Osteoblast (primary cell): ENCODE measurements at regions not wholly inside any gene's neighbourhood (a gene's known extent, or its start where the extent isn't known, plus 50 kb on each side); places are given as distances from the start of the nearest gene placed in this dataset.

Experiments
- DNase-seq: peaks from one replicate; pipeline ENCODE4 v3.0.0; 2011; ENCODE audit warnings: low spot score, mixed read lengths; ENCODE audit not compliant: insufficient read length; ENCODE audit errors: missing footprints
- H2AFZ ChIP-seq: 2 replicates; pipeline ENCODE4 v1.6.0; 2011; ENCODE audit warnings: mild to moderate bottlenecking, low read length
- H3K27ac ChIP-seq: 2 replicates; pipeline ENCODE4 v1.5.1; 2011; ENCODE audit warnings: mild to moderate bottlenecking, low read depth, low read length, moderate library complexity
- H3K27me3 ChIP-seq: 2 replicates; pipeline ENCODE4 v1.6.0; 2012; ENCODE audit warnings: mild to moderate bottlenecking, control low read depth, inconsistent platforms, low read length, moderate library complexity; ENCODE audit not compliant: insufficient read depth
- H3K36me3 ChIP-seq: 2 replicates; pipeline ENCODE4 v1.5.1; 2011; ENCODE audit warnings: mild to moderate bottlenecking, low read length, control low read depth, moderate library complexity; ENCODE audit not compliant: insufficient read depth
- H3K4me1 ChIP-seq: 2 replicates; pipeline ENCODE4 v1.5.1; 2011; ENCODE audit warnings: mild to moderate bottlenecking, low read length, control low read depth, moderate library complexity; ENCODE audit not compliant: insufficient read depth
- H3K4me2 ChIP-seq: 2 replicates; pipeline ENCODE4 v1.6.0; 2011; ENCODE audit warnings: mild to moderate bottlenecking, low read length; ENCODE audit not compliant: insufficient read depth
- H3K4me3 ChIP-seq: fragments of 200-600 bp; sonication (generic); 3 replicates; pipeline ENCODE4 v1.5.1; 2012; ENCODE audit warnings: mild to moderate bottlenecking, low read length, inconsistent platforms; ENCODE audit not compliant: insufficient read depth
- H3K79me2 ChIP-seq: 2 replicates; pipeline ENCODE4 v1.6.0; 2012; ENCODE audit warnings: mild to moderate bottlenecking, low read length, control low read depth, inconsistent platforms; ENCODE audit not compliant: insufficient read depth
- H3K9me3 ChIP-seq: 2 replicates; pipeline ENCODE4 v1.5.1; 2011; ENCODE audit warnings: low read depth, low read length, control low read depth
- H4K20me1 ChIP-seq: 2 replicates; pipeline ENCODE4 v1.6.0; 2012; ENCODE audit warnings: mild to moderate bottlenecking, low read length, control low read depth; ENCODE audit not compliant: insufficient read depth
- TF ChIP-seq, protein P1 (sequence below): IDR thresholded peaks from 2 replicates; pipeline ENCODE4 v1.5.1; 2011; ENCODE audit warnings: mild to moderate bottlenecking, low read depth, low read length, moderate library complexity; ENCODE audit errors: extremely low read depth

DNA sequence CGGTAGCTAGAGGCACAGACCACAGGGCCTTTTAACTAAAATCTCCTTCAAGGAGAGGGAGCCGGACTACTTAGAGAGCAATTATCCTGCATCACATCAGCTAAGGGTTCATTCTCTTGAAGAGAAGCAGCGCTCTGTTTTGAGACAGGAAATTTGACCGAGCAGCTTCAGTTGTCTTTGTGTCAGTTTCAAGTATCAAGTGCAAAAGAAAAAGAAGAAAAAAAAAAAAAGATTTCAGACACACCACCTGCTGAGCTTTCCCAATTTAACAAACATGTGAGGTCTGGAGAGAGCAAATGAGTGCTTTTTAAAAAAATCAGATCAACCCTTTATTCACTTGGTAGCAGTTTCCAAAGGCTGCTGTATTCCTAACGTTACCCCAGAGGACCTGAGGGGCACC lies 273.5 kb upstream of the POU3F2 start:
- Histone ChIP-seq H3K9me3 (peaks cover 3% of the 10 kb centered on the region), H4K20me1 (no peaks in the 10 kb centered on the region), H3K4me2 (no peak overlapping the region), H3K79me2 (no peaks in the 10 kb centered on the region), H3K27me3 (no peaks in the 10 kb centered on the region), H3K27ac (no peak overlapping the region), H2AFZ (no peak overlapping the region), H3K4me3 (no peak overlapping the region), H3K4me1 (no peaks in the 10 kb centered on the region), H3K36me3 (no peaks in the 10 kb centered on the region)
- DNase-seq: no peak
- TF ChIP-seq, protein P1, sequence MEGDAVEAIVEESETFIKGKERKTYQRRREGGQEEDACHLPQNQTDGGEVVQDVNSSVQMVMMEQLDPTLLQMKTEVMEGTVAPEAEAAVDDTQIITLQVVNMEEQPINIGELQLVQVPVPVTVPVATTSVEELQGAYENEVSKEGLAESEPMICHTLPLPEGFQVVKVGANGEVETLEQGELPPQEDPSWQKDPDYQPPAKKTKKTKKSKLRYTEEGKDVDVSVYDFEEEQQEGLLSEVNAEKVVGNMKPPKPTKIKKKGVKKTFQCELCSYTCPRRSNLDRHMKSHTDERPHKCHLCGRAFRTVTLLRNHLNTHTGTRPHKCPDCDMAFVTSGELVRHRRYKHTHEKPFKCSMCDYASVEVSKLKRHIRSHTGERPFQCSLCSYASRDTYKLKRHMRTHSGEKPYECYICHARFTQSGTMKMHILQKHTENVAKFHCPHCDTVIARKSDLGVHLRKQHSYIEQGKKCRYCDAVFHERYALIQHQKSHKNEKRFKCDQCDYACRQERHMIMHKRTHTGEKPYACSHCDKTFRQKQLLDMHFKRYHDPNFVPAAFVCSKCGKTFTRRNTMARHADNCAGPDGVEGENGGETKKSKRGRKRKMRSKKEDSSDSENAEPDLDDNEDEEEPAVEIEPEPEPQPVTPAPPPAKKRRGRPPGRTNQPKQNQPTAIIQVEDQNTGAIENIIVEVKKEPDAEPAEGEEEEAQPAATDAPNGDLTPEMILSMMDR: no peak

DNA sequence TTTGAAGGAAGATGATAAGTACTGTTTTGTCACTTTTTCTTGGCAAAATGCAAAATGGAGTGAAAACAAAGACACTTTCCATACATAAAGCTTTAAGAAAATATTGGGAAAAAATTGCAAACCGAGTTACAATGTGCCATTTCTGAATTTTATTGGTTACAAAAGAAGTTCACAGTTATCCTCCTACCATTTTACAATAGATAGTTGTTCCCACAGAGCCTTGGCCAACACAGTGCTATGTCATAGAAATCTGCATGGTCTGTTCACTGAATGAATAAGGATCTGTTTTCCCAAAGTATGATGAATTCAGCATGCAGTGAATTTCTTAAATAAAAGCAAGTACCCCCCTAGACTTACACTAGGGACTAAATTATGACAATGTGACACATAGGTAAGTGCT lies 268.2 kb upstream of the POU3F2 start:
- Histone ChIP-seq H3K79me2 (no peaks in the 10 kb centered on the region), H2AFZ (no peak overlapping the region), H4K20me1 (no peaks in the 10 kb centered on the region), H3K9me3 (no peaks in the 10 kb centered on the region), H3K27ac (no peak overlapping the region), H3K4me2 (no peak overlapping the region), H3K4me3 (no peak overlapping the region), H3K36me3 (no peaks in the 10 kb centered on the region), H3K27me3 (no peaks in the 10 kb centered on the region), H3K4me1 (no peaks in the 10 kb centered on the region)
- TF ChIP-seq, protein P1: no peak
- no peak for DNase-seq

DNA sequence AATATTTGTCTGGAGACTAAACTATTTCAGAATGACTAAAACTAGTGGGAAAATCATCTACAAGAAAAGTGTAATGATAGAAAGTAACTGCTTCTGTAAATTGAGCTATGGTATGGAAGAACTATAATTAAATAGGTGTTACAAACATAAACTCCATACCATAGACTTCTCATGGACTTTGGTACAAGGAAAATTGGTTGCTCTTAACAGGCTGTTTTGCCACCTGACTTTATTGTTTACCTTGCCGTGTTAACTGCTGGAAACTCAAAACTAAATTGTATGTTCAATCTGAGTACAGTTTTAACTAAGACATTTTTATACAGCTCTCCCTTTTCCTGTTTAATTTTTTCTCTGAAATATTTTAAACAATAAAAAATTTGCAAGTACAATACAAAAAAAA lies 261.8 kb upstream of the POU3F2 start:
- Histone ChIP-seq H3K36me3 (no peaks in the 10 kb centered on the region), H3K9me3 (no peaks in the 10 kb centered on the region), H3K27ac (no peak overlapping the region), H3K27me3 (no peaks in the 10 kb centered on the region), H2AFZ (no peak overlapping the region), H3K79me2 (no peaks in the 10 kb centered on the region), H3K4me3 (no peak overlapping the region), H3K4me2 (no peak overlapping the region), H3K4me1 (no peaks in the 10 kb centered on the region), H4K20me1 (no peaks in the 10 kb centered on the region)
- TF ChIP-seq, protein P1: no peak
- no peak for DNase-seq

DNA sequence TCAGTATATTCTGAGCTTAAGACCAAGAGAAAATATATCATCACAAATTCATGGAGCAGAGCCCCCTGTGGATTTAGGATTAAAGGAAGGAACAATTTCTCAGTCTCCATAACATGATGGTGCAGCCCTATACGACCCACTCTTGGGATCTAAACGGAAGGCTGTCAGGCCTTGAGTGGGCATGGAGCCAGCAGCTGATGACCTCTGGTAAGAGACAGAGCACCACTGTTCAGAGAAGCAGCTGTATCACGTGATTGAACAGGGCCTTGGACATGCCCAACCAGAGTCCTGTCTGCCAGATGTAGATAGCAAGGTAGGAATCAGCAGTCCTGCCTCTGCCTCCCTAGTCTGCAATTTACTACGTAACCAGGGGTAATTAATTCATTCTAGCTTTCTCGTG lies 259.4 kb upstream of the POU3F2 start:
- Histone ChIP-seq H3K9me3 (no peaks in the 10 kb centered on the region), H3K4me2 (no peak overlapping the region), H3K27ac (no peak overlapping the region), H2AFZ (no peak overlapping the region), H3K4me1 (no peaks in the 10 kb centered on the region), H3K36me3 (no peaks in the 10 kb centered on the region), H4K20me1 (no peaks in the 10 kb centered on the region), H3K27me3 (no peaks in the 10 kb centered on the region), H3K4me3 (no peak overlapping the region), H3K79me2 (no peaks in the 10 kb centered on the region)
- TF ChIP-seq, protein P1: no peak
- DNase-seq: no peak
